Neural cell (in vitro differentiated cells): ENCODE measurements at regions not wholly inside any gene's neighbourhood (a gene's known extent, or its start where the extent isn't known, plus 50 kb on each side); places are given as distances from the start of the nearest gene placed in this dataset.

Experiments
- H2AFZ ChIP-seq: fragments of 200-600, 300-800 bp; sonication (generic), shearing (Covaris generic); 2 replicates; pipeline ENCODE4 v1.6.0; 2014; ENCODE audit warnings: low read depth, mild to moderate bottlenecking, antibody characterized with exemption, low read length, moderate library complexity
- H3F3A ChIP-seq: fragments of 200-600 bp; shearing (Covaris generic); 2 replicates; pipeline ENCODE4 v1.6.1; 2016; ENCODE audit warnings: mild to moderate bottlenecking, moderate library complexity, mixed read lengths, antibody characterized with exemption, low read length; ENCODE audit not compliant: insufficient read depth, poor library complexity, severe bottlenecking
- H3K27ac ChIP-seq: fragments of 200-600, 300-800 bp; sonication (generic), shearing (Covaris generic); 2 replicates; pipeline ENCODE4 v1.5.1; 2014; ENCODE audit warnings: mild to moderate bottlenecking, low read length, moderate library complexity
- H3K27me3 ChIP-seq: fragments of 300-800, 200-600 bp; sonication (generic), shearing (Covaris generic); 2 replicates; pipeline ENCODE4 v1.6.0; 2014; ENCODE audit warnings: mild to moderate bottlenecking, low read depth, low read length, moderate library complexity; ENCODE audit not compliant: insufficient read depth
- H3K36me3 ChIP-seq: fragments of 300-800, 200-600 bp; sonication (generic), shearing (Covaris generic); 2 replicates; pipeline ENCODE4 v1.5.1; 2014; ENCODE audit warnings: mild to moderate bottlenecking, antibody characterized with exemption, low read length, moderate library complexity; ENCODE audit not compliant: insufficient read depth
- H3K4me2 ChIP-seq: fragments of 300-800, 200-600 bp; sonication (generic), shearing (Covaris generic); 2 replicates; pipeline ENCODE4 v1.6.0; 2014; ENCODE audit warnings: mild to moderate bottlenecking, low read length
- H3K4me3 ChIP-seq: fragments of 300-800, 200-600 bp; sonication (generic), shearing (Covaris generic); 2 replicates; pipeline ENCODE4 v1.5.1; 2014; ENCODE audit warnings: mild to moderate bottlenecking, low read length, moderate library complexity
- H3K79me2 ChIP-seq: fragments of 200-600 bp; shearing (Covaris generic); replicated peaks from 2 replicates; pipeline ENCODE4 v1.6.0; 2014; ENCODE audit warnings: mild to moderate bottlenecking, low read length, moderate library complexity; ENCODE audit not compliant: insufficient read depth
- H3K9ac ChIP-seq: fragments of 300-800, 200-600 bp; sonication (generic), shearing (Covaris generic); 2 replicates; pipeline ENCODE4 v1.6.1; 2016; ENCODE audit warnings: mild to moderate bottlenecking, low read length, mixed read lengths
- H3K9me2 ChIP-seq: fragments of 200-600 bp; shearing (Covaris generic); 2 replicates; pipeline ENCODE4 v1.6.1; 2016; ENCODE audit warnings: mild to moderate bottlenecking, low read length, mixed read lengths; ENCODE audit not compliant: insufficient read depth
- H3K9me3 ChIP-seq: fragments of 200-600, 300-800 bp; sonication (generic), shearing (Covaris generic); 2 replicates; pipeline ENCODE4 v1.6.1; 2016; ENCODE audit warnings: mild to moderate bottlenecking, mixed run types, low read length, moderate library complexity, mixed read lengths
- H4K20me1 ChIP-seq: fragments of 200-600 bp; shearing (Covaris generic); 2 replicates; pipeline ENCODE4 v1.6.1; 2016; ENCODE audit warnings: mild to moderate bottlenecking, mixed run types; ENCODE audit not compliant: insufficient read depth
- CTCF ChIP-seq: fragments of 450-650 bp; IDR thresholded peaks from 2 replicates; pipeline ENCODE4 v1.5.1; 2014; ENCODE audit warnings: antibody characterized with exemption, mild to moderate bottlenecking, moderate library complexity; ENCODE audit not compliant: poor library complexity, severe bottlenecking
- EP300 ChIP-seq: fragments of 450-650 bp; conservative IDR thresholded peaks from 2 replicates; pipeline ENCODE4 v1.6.1; 2014; ENCODE audit warnings: antibody characterized with exemption, mild to moderate bottlenecking, moderate library complexity; ENCODE audit not compliant: poor library complexity, severe bottlenecking
- EZH2 ChIP-seq: fragments of 200-600, 300-800 bp; shearing (Covaris generic), sonication (generic); IDR thresholded peaks from 2 replicates; pipeline ENCODE4 v1.6.1; 2014; ENCODE audit warnings: antibody characterized with exemption, low read length, borderline replicate concordance, mild to moderate bottlenecking; ENCODE audit not compliant: insufficient read depth, poor library complexity, severe bottlenecking
- MXI1 ChIP-seq: fragments of 450-650 bp; conservative IDR thresholded peaks from 2 replicates; pipeline ENCODE4 v1.6.1; 2014; ENCODE audit warnings: antibody characterized with exemption, mild to moderate bottlenecking; ENCODE audit not compliant: poor library complexity, severe bottlenecking
- POLR2AphosphoS5 ChIP-seq: IDR thresholded peaks from 2 replicates; pipeline ENCODE4 v1.6.1; 2012
- RAD21 ChIP-seq: fragments of 450-650 bp; conservative IDR thresholded peaks from 2 replicates; pipeline ENCODE4 v1.6.1; 2014; ENCODE audit warnings: antibody characterized with exemption, mild to moderate bottlenecking, moderate library complexity
- REST ChIP-seq: IDR thresholded peaks from 2 replicates; pipeline ENCODE4 v1.6.1; 2012; ENCODE audit warnings: borderline replicate concordance
- SMC3 ChIP-seq: fragments of 450-650 bp; conservative IDR thresholded peaks from 2 replicates; pipeline ENCODE4 v1.6.1; 2014; ENCODE audit warnings: antibody characterized with exemption, mild to moderate bottlenecking, moderate library complexity; ENCODE audit not compliant: poor library complexity
- TAF1 ChIP-seq: IDR thresholded peaks from 2 replicates; pipeline ENCODE4 v1.6.1; 2012; ENCODE audit warnings: low read depth

DNA sequence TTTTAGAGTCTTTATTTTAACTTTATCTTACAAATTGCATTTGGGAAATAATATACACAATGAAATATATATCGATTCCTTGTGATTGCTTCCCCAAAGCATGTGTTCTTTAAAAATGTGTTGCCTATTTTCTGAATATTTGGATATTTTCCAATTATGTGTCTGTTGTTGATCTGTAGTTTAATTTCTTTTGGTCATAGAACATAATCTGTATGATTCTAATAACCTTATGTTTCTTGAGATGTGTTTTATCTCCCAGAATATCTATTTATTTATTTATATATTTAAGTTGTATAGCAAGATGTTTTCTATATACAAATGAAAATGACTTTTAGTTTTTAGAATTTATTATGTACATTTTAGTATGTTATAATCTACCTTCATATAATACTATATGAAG lies 710.8 kb upstream of the PCDH20 start:
- no peak for TF ChIP-seq EP300
- TF ChIP-seq REST: no peak
- no peak for TF ChIP-seq RAD21
- H3K4me3 ChIP-seq: no peak overlapping the region
- H3K27me3 ChIP-seq: no peaks in the 10 kb centered on the region
- H3K27ac ChIP-seq: no peak overlapping the region
- no peaks in the 10 kb centered on the region for H4K20me1 ChIP-seq
- H3K9me2 ChIP-seq: no peaks in the 10 kb centered on the region
- H2AFZ ChIP-seq: no peak overlapping the region
- no peaks in the 10 kb centered on the region for H3F3A ChIP-seq
- H3K9me3 ChIP-seq: no peaks in the 10 kb centered on the region
- H3K4me2 ChIP-seq: no peak overlapping the region
- H3K79me2 ChIP-seq: no peaks in the 10 kb centered on the region
- H3K36me3 ChIP-seq: no peaks in the 10 kb centered on the region
- H3K9ac ChIP-seq: no peak overlapping the region

GRCh38 chr13:62125451-62125850 lies 709.8 kb upstream of the PCDH20 start:
- Histone ChIP-seq H3F3A (no peaks in the 10 kb centered on the region), H3K79me2 (no peaks in the 10 kb centered on the region), H3K4me2 (no peak overlapping the region), H3K4me3 (no peak overlapping the region), H2AFZ (no peak overlapping the region), H3K27ac (no peak overlapping the region), H3K9me3 (no peaks in the 10 kb centered on the region), H3K27me3 (no peaks in the 10 kb centered on the region), H3K9me2 (no peaks in the 10 kb centered on the region), H4K20me1 (no peaks in the 10 kb centered on the region), H3K9ac (no peak overlapping the region), H3K36me3 (no peaks in the 10 kb centered on the region)
- TF ChIP-seq EZH2 (no peak), MXI1 (no peak), TAF1 (no peak), RAD21 (no peak), POLR2AphosphoS5 (no peak)

- H3K36me3 ChIP-seq: no peaks in the 10 kb centered on the region
- no peaks in the 10 kb centered on the region for H3K9me3 ChIP-seq
- H3K27ac ChIP-seq: no peak overlapping the region
- H4K20me1 ChIP-seq: no peaks in the 10 kb centered on the region
- no peaks in the 10 kb centered on the region for H3K27me3 ChIP-seq
- no peak overlapping the region for H3K9ac ChIP-seq
- H3K9me2 ChIP-seq: no peaks in the 10 kb centered on the region
- no peaks in the 10 kb centered on the region for H3F3A ChIP-seq
- H3K4me3 ChIP-seq: no peak overlapping the region
- H3K79me2 ChIP-seq: no peaks in the 10 kb centered on the region
- H3K4me2 ChIP-seq: no peak overlapping the region
- TF ChIP-seq CTCF (no peak), TAF1 (no peak), SMC3 (no peak), POLR2AphosphoS5 (no peak), EP300 (no peak), MXI1 (no peak), RAD21 (no peak), REST (no peak), EZH2 (no peak)
- H2AFZ ChIP-seq: no peak overlapping the region
These were observed 707.8 kb upstream of the PCDH20 start for GRCh38 chr13:62123409-62123808.
